ENCODE measurements at regions not wholly inside any gene's neighbourhood (a gene's known extent, or its start where the extent isn't known, plus 50 kb on each side); places are given as distances from the start of the nearest gene placed in this dataset.

DNA sequence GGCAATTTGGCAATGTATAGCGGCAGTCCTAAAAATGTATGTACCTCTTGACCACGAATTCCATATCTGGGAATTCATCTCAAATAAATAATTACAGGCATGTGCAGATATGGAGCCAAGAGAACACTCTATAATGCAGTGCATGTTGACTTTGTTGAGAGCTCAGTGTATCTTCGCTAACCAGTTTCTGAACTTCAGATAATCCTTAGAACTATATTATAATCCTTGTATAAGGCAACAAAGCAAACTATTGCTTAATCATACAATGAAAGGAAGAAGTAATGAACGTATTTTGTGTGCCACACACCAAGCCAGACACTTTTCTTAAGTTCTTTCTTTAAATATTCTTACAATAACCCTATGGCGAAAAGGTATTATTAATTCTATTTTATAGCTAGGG, 168.5 kb downstream of the SMIM20 start:
- in situ Hi-C loops (cut with HindIII; ENCODE audit: low pct_ligation_motif_present, low pct_unique_long_range_greater_than_20kb, low sequenced_read_pairs) = no loop called here
- no peak for DNase-seq

DNA sequence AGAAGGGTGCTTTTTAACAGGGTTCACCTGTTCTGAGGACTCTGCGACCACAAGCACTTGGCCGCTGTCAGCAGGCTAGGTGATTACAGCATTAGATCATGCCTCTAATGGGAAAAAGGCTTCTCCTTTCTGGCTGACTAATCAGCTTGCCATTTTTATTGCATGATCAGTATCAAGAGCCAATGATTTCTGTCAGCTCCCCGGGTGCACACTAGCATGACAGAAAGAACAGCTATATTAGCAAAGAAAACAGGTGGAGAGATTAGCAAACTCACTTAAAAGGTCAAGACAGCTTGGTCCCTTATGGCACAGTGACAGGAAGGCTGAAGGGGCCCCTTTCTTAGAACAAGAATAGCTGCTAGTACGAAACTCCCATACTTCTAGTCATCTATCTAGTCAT, 170.0 kb downstream of the SMIM20 start:
- in situ Hi-C loops (cut with HindIII; ENCODE audit: low pct_ligation_motif_present, low pct_unique_long_range_greater_than_20kb, low sequenced_read_pairs) = no loop called here
- DNase-seq = peak; percentile 80

DNA sequence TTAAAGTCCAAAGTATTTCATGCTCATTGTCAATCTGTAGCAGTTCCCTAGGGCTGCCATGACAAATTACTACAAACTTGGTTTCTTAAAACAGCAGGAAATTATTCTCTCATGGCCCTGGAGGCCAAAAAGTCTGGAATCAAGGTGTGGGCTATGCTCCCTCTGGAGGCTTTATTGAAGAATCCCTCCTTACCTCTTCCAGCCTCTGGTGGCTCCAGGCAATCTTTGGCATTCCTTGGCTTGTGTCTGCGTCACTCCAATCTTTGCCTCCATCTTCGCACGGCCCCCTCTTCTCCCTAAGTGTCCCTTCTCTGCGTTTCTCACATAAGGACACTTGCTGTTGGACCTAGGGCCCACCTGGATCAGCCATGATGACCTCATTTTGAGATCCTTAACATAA, 170.4 kb downstream of the SMIM20 start:
- in situ Hi-C loops (cut with HindIII; ENCODE audit: low pct_ligation_motif_present, low pct_unique_long_range_greater_than_20kb, low sequenced_read_pairs) = no loop called here
- DNase-seq = no peak

DNA sequence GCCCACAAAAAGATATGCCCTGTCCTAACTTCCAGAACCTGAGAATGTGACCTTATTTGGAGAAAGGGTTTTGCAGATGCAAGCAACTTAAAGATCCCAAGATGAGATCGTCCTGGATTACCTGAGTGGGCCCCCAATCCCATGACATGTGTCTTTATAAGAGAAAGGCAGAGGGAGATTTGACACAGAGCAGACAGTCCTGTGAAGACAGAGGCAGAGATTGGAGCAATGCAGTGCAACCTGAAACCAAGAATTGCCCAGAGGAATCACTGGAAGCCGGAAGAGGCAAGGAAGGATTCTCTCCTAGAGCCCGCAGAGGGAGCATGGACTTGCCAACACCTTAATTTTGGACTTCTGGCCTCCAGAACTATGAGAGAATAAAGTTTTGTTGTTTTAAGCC, 171.5 kb downstream of the SMIM20 start:
- DNase-seq = no peak
- in situ Hi-C loops (cut with HindIII; ENCODE audit: low pct_ligation_motif_present, low pct_unique_long_range_greater_than_20kb, low sequenced_read_pairs) = no loop called here

DNA sequence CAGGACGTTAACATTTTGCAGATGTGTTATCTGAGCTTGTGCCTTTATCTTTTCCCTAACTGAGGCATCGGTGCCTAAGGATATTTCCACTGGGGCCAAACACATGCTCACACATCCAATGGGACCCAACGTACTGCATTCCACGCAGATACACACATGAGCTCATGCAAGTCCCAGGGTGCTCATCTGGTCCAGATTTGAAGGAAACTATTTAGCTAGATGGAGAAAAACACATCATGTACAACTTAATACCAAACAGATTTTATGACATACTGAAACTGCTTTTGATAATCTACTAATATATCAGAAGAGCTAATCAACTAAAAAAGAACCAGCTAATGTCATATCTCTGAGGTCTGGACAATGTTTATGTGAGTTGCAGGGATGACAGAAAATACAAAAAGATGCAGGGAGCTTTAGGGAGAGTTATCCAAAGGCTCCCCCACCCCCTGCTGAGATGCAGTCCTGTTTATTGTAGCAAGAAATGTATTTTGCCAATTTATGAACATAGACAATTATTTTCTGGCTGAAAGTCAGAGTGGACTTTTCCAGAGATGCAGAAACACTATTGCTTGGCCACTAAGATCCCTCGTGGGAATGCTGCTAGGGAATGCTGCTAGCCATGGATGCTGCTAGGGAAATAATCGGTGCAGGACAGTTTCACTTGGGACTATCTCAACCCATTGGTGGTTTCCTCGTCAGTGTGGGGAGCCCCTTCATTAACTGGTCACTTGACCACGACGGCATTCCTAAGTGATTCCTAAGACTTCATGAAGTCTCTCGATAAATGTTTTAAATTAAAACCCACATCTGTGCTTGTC, 172.8 kb downstream of the SMIM20 start:
- DNase-seq = no peak
- in situ Hi-C loops (cut with HindIII; ENCODE audit: low pct_ligation_motif_present, low pct_unique_long_range_greater_than_20kb, low sequenced_read_pairs) = no loop called here

DNA sequence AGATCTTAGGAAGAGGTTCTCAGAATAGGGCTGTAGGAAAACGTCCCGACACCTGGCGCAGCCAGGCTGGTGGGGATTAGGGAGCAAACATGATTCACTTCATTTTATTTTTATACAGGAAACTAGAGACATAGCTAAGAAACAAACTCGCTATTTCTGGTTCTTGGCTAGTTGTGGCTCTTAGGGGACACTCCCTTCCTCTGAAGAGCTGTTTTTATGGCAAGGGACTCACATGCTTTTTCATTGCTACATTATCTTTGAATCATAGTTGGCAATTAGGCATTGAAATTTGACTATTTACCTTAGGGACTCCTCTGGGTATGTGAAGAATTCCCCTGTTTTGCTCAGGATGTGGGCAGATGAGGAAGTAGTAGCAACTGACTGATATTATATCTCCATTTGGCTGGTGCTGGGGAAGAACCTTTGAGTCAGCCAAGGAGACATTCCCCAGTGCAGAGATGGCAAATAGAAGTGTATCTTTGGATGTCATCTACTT, 174.5 kb downstream of the SMIM20 start:
- in situ Hi-C loops (cut with HindIII; ENCODE audit: low pct_ligation_motif_present, low pct_unique_long_range_greater_than_20kb, low sequenced_read_pairs) = no loop called here
- no peak for DNase-seq

DNA sequence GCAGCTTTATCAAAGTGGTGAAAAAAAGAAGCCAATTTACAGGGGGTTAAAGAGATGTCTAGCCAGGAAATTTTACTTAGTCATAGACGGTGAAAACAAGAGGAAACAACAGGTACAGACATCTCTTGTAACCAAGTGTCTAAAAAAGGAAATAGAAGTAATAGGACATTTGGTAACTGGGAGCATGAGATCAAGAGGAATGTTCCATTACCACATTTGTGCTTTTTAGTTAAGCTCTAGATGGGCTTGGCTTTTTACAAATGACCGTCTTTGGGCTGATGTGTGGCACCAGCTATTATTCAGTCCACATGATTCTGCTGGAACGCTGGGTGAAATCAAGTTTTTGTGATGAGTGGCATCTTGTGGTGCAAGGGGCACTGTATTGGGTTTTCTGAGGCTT, 179.5 kb downstream of the SMIM20 start:
- DNase-seq = no peak
- in situ Hi-C loops (cut with HindIII; ENCODE audit: low pct_ligation_motif_present, low pct_unique_long_range_greater_than_20kb, low sequenced_read_pairs) = no loop called here

DNA sequence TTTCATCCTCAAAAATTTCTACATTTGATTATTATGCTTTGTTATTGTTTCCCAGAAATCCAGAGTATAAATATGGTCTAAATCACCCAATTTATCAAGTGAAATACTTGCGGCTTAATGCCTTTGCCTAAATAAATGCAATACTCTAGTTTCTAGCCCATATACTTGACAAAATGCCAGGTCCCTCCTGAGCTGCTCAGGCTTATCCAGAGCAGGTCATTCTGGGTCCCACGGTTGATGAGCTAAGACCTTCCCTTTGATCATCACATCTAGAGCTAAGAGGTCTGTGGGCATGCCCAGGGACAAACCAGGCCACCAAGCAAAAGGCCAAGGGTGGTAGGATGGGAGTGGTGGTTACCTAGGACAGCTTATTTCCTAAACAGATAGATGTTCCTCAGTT, 180.1 kb downstream of the SMIM20 start:
- in situ Hi-C loops (cut with HindIII; ENCODE audit: low pct_ligation_motif_present, low pct_unique_long_range_greater_than_20kb, low sequenced_read_pairs) = no loop called here
- no peak for DNase-seq

DNA sequence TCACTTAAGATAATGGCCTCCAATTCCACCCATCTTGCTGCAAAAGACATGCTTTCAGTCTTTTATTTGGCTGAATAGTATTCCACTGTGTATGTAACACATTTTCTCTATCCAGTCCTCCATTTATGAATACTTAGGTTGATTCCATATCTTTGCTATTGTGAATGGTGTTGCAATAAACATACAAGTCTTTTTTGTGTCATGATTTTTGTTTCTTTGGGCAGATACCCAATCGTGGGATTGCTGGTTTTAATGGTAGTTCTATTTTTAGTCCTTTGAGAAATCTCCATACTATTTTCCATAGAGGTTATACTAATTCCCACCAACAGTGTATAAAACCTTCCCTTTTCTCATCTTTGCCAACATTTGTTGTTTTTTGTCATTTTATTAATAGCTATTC, 180.9 kb downstream of the SMIM20 start:
- in situ Hi-C loops (cut with HindIII; ENCODE audit: low pct_ligation_motif_present, low pct_unique_long_range_greater_than_20kb, low sequenced_read_pairs) = no loop called here
- no peak for DNase-seq

DNA sequence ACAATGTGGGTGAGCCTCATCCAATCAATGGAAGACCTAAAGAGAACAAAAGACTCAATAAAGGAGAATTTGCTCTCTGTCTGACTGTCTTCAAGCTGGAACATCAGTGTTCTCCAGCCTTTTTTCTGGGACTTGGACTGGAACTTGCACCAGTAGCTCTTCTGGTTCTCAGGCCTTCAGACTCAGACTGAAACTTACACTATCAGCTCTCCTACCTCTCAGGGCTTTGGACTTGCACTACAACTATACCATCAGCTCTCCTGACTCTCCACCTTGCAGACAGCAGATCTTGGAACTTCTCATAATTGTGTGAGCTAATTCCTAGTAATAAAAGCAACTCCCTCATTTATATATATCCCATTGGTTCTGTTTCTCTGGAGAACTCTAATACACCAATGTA, 185.9 kb downstream of the SMIM20 start:
- in situ Hi-C loops (cut with HindIII; ENCODE audit: low pct_ligation_motif_present, low pct_unique_long_range_greater_than_20kb, low sequenced_read_pairs) = no loop called here
- no peak for DNase-seq

DNA sequence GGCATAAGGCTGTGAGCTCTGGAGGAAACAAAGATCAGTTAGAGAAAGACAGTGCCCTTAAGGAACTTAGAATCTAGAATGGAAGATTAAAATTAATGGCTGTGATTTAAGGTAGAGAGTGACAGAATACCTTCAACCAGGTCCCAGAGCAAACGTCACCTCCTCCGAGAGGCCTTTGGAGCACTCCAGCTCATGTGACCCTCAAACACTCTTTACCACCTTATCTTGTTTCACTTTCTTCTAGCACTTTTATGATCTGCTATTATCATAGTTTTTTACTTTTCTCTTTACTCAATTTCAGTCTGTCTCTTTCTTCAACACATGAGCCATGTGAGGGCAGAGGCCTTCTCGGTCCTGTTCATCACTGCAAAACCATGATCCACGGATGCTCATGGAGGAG, 187.0 kb downstream of the SMIM20 start:
- DNase-seq = no peak
- in situ Hi-C loops (cut with HindIII; ENCODE audit: low pct_ligation_motif_present, low pct_unique_long_range_greater_than_20kb, low sequenced_read_pairs) = no loop called here

DNA sequence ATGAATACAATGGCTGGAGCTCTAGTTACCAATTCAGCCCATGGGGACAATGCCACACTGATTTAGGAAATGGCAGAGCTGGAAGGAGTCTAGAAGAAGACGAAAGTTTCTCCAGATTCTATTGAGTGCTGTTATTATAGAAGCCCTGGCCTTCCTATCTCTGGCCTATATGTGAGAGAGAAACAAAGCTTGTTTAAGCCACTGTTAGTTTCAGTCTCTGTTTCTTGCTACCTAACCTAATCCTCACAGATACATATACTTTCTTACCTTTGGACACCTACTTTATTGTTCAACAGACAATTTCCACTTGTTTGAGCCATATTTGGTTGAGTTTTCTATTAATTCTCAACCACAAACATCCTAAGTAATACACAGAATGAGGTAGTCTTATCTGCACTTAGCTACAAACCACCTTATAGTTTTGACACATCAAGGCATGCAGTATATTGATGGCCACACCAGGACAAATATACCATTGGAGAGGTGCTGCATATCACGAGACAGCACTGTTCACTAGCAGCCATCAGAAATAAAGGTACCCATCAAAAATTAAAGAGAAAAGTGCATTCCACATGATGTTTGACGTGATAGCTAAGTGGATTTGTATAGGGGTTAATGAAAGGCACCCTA, 190.2 kb downstream of the SMIM20 start:
- in situ Hi-C loops (cut with HindIII; ENCODE audit: low pct_ligation_motif_present, low pct_unique_long_range_greater_than_20kb, low sequenced_read_pairs) = no loop called here
- no peak for DNase-seq

DNA sequence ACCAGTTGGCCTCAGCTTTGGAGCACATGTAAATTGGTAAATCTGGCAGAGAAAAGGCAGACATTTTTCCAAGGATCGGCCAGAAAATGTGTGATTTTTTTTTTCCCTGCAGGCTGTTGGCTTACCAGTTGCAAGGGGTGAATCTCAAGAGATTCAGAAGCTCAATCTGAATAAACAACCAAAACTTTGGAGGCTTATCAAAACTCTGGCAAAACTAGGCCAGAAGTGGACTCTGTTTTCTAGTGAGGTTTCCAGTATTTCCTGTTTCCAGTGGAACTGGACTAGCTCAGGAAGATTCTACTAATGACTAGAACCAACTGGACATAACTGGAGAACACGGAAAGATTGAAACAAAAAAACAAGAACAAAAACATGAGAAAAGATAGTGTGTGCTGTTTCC, 191.3 kb downstream of the SMIM20 start:
- in situ Hi-C loops (cut with HindIII; ENCODE audit: low pct_ligation_motif_present, low pct_unique_long_range_greater_than_20kb, low sequenced_read_pairs) = no loop called here

DNA sequence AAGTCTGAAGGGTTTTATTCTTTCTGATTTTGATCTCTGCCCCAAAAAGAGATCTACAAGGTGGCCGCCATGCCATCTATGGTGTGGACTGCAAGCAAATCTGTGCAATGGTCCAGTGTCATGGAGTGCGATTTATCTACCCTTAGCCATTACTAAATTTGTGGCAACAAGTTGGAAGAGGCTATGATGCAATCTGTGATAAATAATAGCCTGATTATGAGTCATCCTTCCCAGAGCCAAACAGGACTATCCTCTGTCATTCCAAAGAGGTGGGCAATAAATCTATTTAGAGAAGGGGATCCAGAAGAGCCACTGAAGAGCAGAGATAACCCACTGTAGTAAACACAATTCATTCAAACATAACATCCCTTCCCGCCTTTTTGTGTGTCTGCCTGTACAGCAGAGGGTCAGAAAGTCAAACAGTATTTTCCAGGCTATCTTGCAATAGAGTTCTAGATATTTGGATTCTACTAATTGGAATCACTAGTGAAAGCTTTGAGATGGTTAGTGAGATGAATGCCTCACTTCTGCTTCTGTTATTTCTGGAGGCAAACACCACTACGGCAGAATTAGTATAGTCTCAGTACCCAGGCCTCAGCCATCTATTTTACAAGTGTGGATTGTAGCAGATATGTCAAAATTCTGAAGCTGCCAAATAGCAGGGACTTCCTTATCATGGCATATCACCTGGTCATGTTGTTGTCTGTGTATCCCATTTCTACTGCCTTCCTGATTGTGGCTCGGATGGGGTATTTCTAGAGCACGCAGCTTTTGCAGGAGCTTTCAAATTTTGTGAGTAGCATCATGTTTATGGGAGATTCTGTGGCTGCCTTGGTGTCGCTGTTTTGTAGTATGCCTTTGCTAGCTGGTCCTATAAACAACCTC, 192.0 kb downstream of the SMIM20 start:
- in situ Hi-C loops (cut with HindIII; ENCODE audit: low pct_ligation_motif_present, low pct_unique_long_range_greater_than_20kb, low sequenced_read_pairs) = no loop called here
- DNase-seq = no peak

More for the DNA sequence above, 191.3 kb downstream of the SMIM20 start:
- no peak for DNase-seq

DNA sequence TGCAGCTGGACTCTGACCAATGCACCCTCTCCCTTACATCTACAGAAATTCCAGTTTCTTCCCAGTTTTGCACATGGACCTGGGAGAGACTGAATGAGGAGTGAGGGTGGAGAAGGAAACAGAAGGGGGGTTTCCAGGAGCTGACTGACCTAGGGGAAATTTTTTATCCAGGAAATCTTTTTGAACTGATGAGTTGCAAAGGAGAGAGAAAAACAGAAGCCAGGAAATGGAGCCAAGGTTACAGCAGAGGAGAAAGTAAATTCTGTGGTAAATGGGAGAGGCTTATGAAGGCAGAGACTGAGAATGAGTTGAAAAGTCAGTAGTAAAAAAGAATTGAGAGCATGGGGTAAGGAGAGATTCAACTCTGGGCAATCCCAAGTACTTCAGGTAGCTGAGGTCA, 192.8 kb downstream of the SMIM20 start:
- in situ Hi-C loops (cut with HindIII; ENCODE audit: low pct_ligation_motif_present, low pct_unique_long_range_greater_than_20kb, low sequenced_read_pairs) = no loop called here
- no peak for DNase-seq

DNA sequence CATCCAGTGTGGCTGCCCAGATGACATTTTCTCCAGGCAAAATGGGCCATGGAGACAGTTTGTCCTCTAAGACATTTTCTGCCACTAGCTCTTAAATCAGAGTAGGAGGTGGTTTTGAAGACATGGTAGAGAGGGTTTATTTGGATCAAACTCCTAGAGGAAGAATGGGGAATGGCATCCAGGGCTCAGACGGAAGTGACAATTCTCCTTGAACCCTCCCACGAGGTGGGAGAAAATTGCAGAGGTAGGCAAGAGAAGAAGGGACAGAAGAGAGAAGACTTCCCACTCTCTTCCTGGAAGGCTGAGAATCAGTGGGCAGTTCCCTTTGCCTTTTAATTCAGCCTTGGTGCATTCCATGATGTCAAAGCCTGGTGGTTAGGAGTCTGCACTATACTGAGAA, 194.0 kb downstream of the SMIM20 start:
- DNase-seq = no peak
- in situ Hi-C loops (cut with HindIII; ENCODE audit: low pct_ligation_motif_present, low pct_unique_long_range_greater_than_20kb, low sequenced_read_pairs) = no loop called here

DNA sequence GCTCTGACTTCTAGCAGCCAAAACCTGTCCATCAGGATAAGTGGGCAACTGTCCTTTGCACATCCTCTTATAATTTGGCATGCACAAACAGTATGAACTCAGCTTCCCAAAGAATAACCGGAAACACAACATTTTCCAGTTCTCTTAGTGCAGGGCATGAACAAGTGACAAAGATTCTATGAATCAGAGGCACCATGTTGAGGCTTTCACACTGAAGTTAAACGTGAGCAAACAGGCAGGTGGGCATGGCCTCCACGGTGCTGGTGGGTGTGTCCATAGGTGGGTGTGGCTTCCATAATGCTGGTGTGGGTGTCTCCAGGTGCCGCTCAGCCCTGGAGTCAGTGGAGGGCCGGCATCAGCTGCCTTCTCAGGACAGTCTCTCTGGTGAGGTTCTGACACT, 196.5 kb downstream of the SMIM20 start:
- no peak for DNase-seq
- in situ Hi-C loops (cut with HindIII; ENCODE audit: low pct_ligation_motif_present, low pct_unique_long_range_greater_than_20kb, low sequenced_read_pairs) = no loop called here

DNA sequence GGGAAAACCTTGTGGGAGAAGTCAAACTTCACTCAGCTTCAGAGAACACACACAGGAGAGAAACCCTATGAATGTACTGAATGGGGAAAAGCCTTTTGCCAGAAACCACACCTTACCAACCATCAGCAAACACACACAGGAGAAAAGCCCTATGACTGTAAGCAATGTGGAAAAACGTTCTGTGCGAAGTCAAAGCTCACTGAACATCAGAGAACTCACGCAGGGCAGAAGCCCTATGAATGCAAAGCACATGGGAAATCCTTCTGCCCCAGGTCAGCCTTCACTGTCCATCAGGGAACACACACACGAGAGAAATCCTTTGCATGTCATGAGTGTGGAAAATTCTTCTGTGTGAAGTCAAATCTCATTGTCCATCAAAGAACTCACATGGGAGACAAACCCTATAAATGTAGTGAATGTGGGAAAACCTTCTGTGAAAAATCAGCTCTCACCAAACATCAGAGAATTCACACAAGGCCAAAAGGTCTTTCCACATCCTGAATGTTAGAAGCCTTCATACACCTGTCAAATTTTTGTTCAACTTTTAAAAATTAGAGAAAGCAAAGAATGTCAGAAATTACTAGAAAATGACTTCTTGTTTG, 199.4 kb downstream of the SMIM20 start:
- in situ Hi-C loops (cut with HindIII; ENCODE audit: low pct_ligation_motif_present, low pct_unique_long_range_greater_than_20kb, low sequenced_read_pairs) = no loop called here

DNA sequence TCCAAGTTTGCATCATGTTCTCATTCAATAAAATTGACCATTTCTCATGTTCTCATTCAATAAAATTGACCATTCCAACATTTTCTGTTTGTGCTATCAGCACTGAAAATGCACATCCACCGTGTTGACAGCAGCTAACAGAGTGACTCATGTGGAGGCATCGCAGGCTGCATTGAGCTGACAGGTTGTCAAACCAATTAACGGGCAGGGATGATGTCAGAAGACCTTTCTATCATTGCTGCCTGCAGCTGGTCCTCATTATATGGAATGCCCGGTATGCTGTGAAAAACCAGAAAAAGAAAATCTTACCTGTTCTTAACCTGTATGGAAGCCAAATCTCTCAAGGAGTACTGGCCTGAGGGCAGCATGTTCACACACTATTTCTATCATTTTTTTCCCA, 202.0 kb downstream of the SMIM20 start:
- in situ Hi-C loops (cut with HindIII; ENCODE audit: low pct_ligation_motif_present, low pct_unique_long_range_greater_than_20kb, low sequenced_read_pairs) = no loop called here

More for the DNA sequence above, 199.4 kb downstream of the SMIM20 start:
- no peak for DNase-seq

More for the DNA sequence above, 202.0 kb downstream of the SMIM20 start:
- no peak for DNase-seq

Data from ACHN (cell line).